Stomach (tissue), 4 donors: ENCODE measurements at regions not wholly inside any gene's neighbourhood (a gene's known extent, or its start where the extent isn't known, plus 50 kb on each side); places are given as distances from the start of the nearest gene placed in this dataset.

ENCODE experiments used
- CTCF ChIP-seq, 7 experiments: fragments of 450-650 bp in 4 of 7; fragments of 200-600 bp in 3 of 7; sonication (generic) in 3 of 7; IDR thresholded peaks; one replicate each; pipeline ENCODE4 v1.5.1; 2016 to 2019; ENCODE audit warnings: antibody characterized with exemption in 7 of 7, control low read depth in 2 of 7, mild to moderate bottlenecking in 1 of 7
- POLR2A ChIP-seq, 4 donors: fragments of 450-650 bp; IDR thresholded peaks; one replicate each; pipeline ENCODE4 v1.6.1; 2016; ENCODE audit warnings: antibody characterized with exemption in 4 of 4, control low read depth in 2 of 4, mild to moderate bottlenecking in 1 of 4, moderate library complexity in 1 of 4
- POLR2AphosphoS5 ChIP-seq, 3 donors: sonication (generic); formaldehyde crosslinking; IDR thresholded peaks; one replicate each; pipeline ENCODE4 v1.6.1; 2016; ENCODE audit warnings: antibody characterized with exemption in 3 of 3

GRCh38 chr10:63901228-63901627 is 380.0 kb downstream of the REEP3 start:
- TF ChIP-seq POLR2AphosphoS5 (IDR thresholded peaks at IDR 0.05) (no peak), CTCF (IDR thresholded peaks at IDR 0.05) (no peak), POLR2A (IDR thresholded peaks at IDR 0.05) (no peak)
